SK-N-SH (cell line): ENCODE measurements at regions not wholly inside any gene's neighbourhood (a gene's known extent, or its start where the extent isn't known, plus 50 kb on each side); places are given as distances from the start of the nearest gene placed in this dataset.

Source experiments
- CTCF ChIA-PET: fragments of 300-600, 350-600 bp; formaldehyde crosslinking; extraction: SDS; loops from one replicate; lab custom pipeline; 2021; lab: Yijun Ruan, JAX
- POLR2A ChIA-PET: fragments of 350-600 bp; sonication (Branson Sonifier 250); formaldehyde crosslinking; extraction: SDS; loops from one replicate; lab custom pipeline; 2020; ENCODE audit warnings: antibody characterized with exemption, inconsistent platforms; lab: Yijun Ruan, JAX
- DNase-seq: peaks from one replicate; pipeline ENCODE4 v3.0.0; 2012
- H2AFZ ChIP-seq: fragments of 200-600 bp; sonication (generic); 2 replicates; pipeline ENCODE4 v1.8.1; 2016; ENCODE audit warnings: antibody characterized with exemption, mild to moderate bottlenecking, low read depth
- H3F3A ChIP-seq: fragments of 200-600 bp; sonication (generic); replicated peaks from 2 replicates; pipeline ENCODE3; 2016; ENCODE audit warnings: antibody characterized with exemption, mild to moderate bottlenecking; ENCODE audit not compliant: insufficient read depth
- H3K27ac ChIP-seq, 2 experiments: fragments of 200-500 bp in 1 of 2; fragments of 200-600 bp in 1 of 2; sonication (Bioruptor generic) in 1 of 2; sonication (generic), shearing (Covaris generic) in 1 of 2; 2 replicates each; pipeline versions ENCODE4 v1.5.1 to v1.6.1; 2014 to 2016; ENCODE audit warnings: low read depth in 2 of 2, inconsistent platforms in 1 of 2, low read length in 1 of 2, mild to moderate bottlenecking in 1 of 2, mixed read lengths in 1 of 2
- H3K27me3 ChIP-seq: fragments of 200-600 bp; sonication (generic), shearing (Covaris generic); 2 replicates; pipeline ENCODE4 v1.6.1; 2016; ENCODE audit warnings: mixed run types; ENCODE audit not compliant: insufficient read depth
- H3K36me3 ChIP-seq, 2 experiments: fragments of 200-500 bp in 1 of 2; fragments of 200-600 bp in 1 of 2; sonication (Bioruptor generic) in 1 of 2; sonication (generic) in 1 of 2; replicated peaks in 1 of 2; 2 replicates each; pipeline versions ENCODE3 to v1.5.1; 2014 to 2016; ENCODE audit warnings: low read length in 1 of 2, mild to moderate bottlenecking in 1 of 2; ENCODE audit not compliant: insufficient read depth in 2 of 2, control insufficient read depth in 1 of 2
- H3K4me1 ChIP-seq, 2 experiments: fragments of 200-500 bp in 1 of 2; fragments of 200-600 bp in 1 of 2; sonication (Bioruptor generic) in 1 of 2; sonication (generic), shearing (Covaris generic) in 1 of 2; 2 replicates each; pipeline versions ENCODE4 v1.5.1 to v1.6.1; 2014 to 2016; ENCODE audit warnings: low read depth in 1 of 2, low read length in 1 of 2, mixed run types in 1 of 2; ENCODE audit not compliant: insufficient read depth in 2 of 2, control insufficient read depth in 1 of 2
- H3K4me2 ChIP-seq: fragments of 200-600 bp; sonication (generic), shearing (Covaris generic); 2 replicates; pipeline ENCODE4 v1.6.1; 2017; ENCODE audit warnings: mixed run types
- H3K4me3 ChIP-seq, 2 experiments: fragments of 200-500 bp in 1 of 2; fragments of 200-600 bp in 1 of 2; sonication (Bioruptor generic) in 1 of 2; sonication (generic), shearing (Covaris generic) in 1 of 2; 2 replicates each; pipeline versions ENCODE4 v1.5.1 to v1.8.1; 2014 to 2016; ENCODE audit warnings: low read depth in 2 of 2, inconsistent platforms in 1 of 2, low read length in 1 of 2, mild to moderate bottlenecking in 1 of 2, mixed read lengths in 1 of 2, moderate library complexity in 1 of 2
- H3K79me2 ChIP-seq: fragments of 200-600 bp; sonication (generic); 2 replicates; pipeline ENCODE4 v1.8.1; 2017; ENCODE audit warnings: mild to moderate bottlenecking; ENCODE audit not compliant: insufficient read depth
- H3K9ac ChIP-seq: fragments of 200-600 bp; sonication (generic); 2 replicates; pipeline ENCODE4 v1.6.1; 2017; ENCODE audit warnings: mixed run types
- H3K9me2 ChIP-seq: fragments of 200-600 bp; sonication (generic); 2 replicates; pipeline ENCODE4 v1.6.1; 2017; ENCODE audit warnings: mixed run types
- H3K9me3 ChIP-seq: fragments of 200-600 bp; sonication (generic); 2 replicates; pipeline ENCODE4 v1.6.1; 2017; ENCODE audit warnings: mixed run types, mild to moderate bottlenecking, moderate library complexity
- H4K20me1 ChIP-seq: fragments of 200-600 bp; sonication (generic); 2 replicates; pipeline ENCODE4 v1.6.1; 2017; ENCODE audit warnings: mild to moderate bottlenecking, mixed run types; ENCODE audit not compliant: insufficient read depth
- CHD2 ChIP-seq: fragments of 150-350 bp; IDR thresholded peaks from 2 replicates; pipeline ENCODE4 v1.6.1; 2018; ENCODE audit warnings: low read length; ENCODE audit not compliant: partially characterized antibody
- CTCF ChIP-seq: fragments of 200-600 bp; sonication (generic); IDR thresholded peaks from 2 replicates; pipeline ENCODE4 v1.6.1; 2017; ENCODE audit warnings: antibody characterized with exemption, mild to moderate bottlenecking, moderate library complexity
- EZH2phosphoT487 ChIP-seq: fragments of 200-600 bp; sonication (generic); IDR thresholded peaks from 2 replicates; pipeline ENCODE4 v1.6.1; 2017; ENCODE audit warnings: low read depth, mixed run types, mild to moderate bottlenecking, antibody characterized with exemption, moderate library complexity, borderline replicate concordance
- FOSL2 ChIP-seq: IDR thresholded peaks from 2 replicates; pipeline ENCODE4 v1.4.0; 2012; ENCODE audit warnings: low read depth, mild to moderate bottlenecking, moderate library complexity, borderline replicate concordance
- JUND ChIP-seq: IDR thresholded peaks from 2 replicates; pipeline ENCODE4 v1.4.0; 2012
- MAX ChIP-seq: IDR thresholded peaks from 2 replicates; pipeline ENCODE4 v1.4.0; 2012; ENCODE audit warnings: low read depth
- NFIC ChIP-seq: IDR thresholded peaks from 2 replicates; pipeline ENCODE4 v1.4.0; 2012; ENCODE audit warnings: borderline replicate concordance
- NRF1 ChIP-seq: IDR thresholded peaks from 2 replicates; pipeline ENCODE4 v1.6.1; 2012; ENCODE audit warnings: low read depth, mild to moderate bottlenecking, low read length
- RAD21 ChIP-seq: IDR thresholded peaks from 2 replicates; pipeline ENCODE4 v1.6.1; 2012; ENCODE audit warnings: mild to moderate bottlenecking, low read length
- RCOR1 ChIP-seq: fragments of 150-350 bp; IDR thresholded peaks from 2 replicates; pipeline ENCODE4 v1.6.1; 2017; ENCODE audit warnings: antibody characterized with exemption, low read length
- SIN3A ChIP-seq: IDR thresholded peaks from 2 replicates; pipeline ENCODE4 v1.6.1; 2012; ENCODE audit warnings: low read depth, mild to moderate bottlenecking, low read length, moderate library complexity, borderline replicate concordance
- TAF1 ChIP-seq: IDR thresholded peaks from 2 replicates; pipeline ENCODE4 v1.6.1; 2012; ENCODE audit warnings: low read depth, mild to moderate bottlenecking, low read length, moderate library complexity, borderline replicate concordance
- TCF12 ChIP-seq: IDR thresholded peaks from 2 replicates; pipeline ENCODE4 v1.4.0; 2012
- USF1 ChIP-seq: IDR thresholded peaks from 2 replicates; pipeline ENCODE4 v1.4.0; 2012; ENCODE audit warnings: low read depth, borderline replicate concordance
- ZBTB33 ChIP-seq: IDR thresholded peaks from 2 replicates; pipeline ENCODE4 v1.4.0; 2012; ENCODE audit warnings: low read depth, borderline replicate concordance
- WGBS: methylation state at CpG from one replicate; pipeline ENCODE4 v1.1.6; 2017; ENCODE audit warnings: low lambda C conversion rate; 5-methylcytosine and 5-hydroxymethylcytosine counted together

GRCh38 chr2:228268301-228268700 lies 86.8 kb upstream of the SPHKAP start (continued):
- no peak for TF ChIP-seq TCF12
- no peak for TF ChIP-seq MAX
- TF ChIP-seq TAF1, result no peak
- TF ChIP-seq USF1, result no peak
- no peak for TF ChIP-seq SIN3A

GRCh38 chr2:228263156-228263555 lies 81.7 kb upstream of the SPHKAP start:
- Histone ChIP-seq H3K4me1 (no peaks in the 10 kb centered on the region), H3K9ac (no peak overlapping the region), H3K9me3 (no peaks in the 10 kb centered on the region), H3K27ac (no peak overlapping the region), H3K4me2 (no peak overlapping the region), H2AFZ (no peak overlapping the region), H3K27me3 (no peaks in the 10 kb centered on the region), H3K36me3 (no peaks in the 10 kb centered on the region), H3K79me2 (no peaks in the 10 kb centered on the region), H3F3A (no peaks in the 10 kb centered on the region), H4K20me1 (no peaks in the 10 kb centered on the region), H3K9me2 (no peaks in the 10 kb centered on the region), H3K4me3 (no peak overlapping the region)
- 77% methylated on average over 3 of the region's 3 CpGs for WGBS
- POLR2A ChIA-PET, result no interaction called here
- CTCF ChIA-PET, result interaction anchor here (1.4 kb wide), 1 partner anchor 14 kb away, joined by 3 read pairs; no protein-coding TSS in a partner anchor
- TF ChIP-seq TCF12 (no peak), MAX (no peak), FOSL2 (no peak), ZBTB33 (no peak), CHD2 (no peak), RAD21 (no peak), USF1 (no peak), RCOR1 (no peak)
- DNase-seq, result no peak

- DNase-seq, result no peak
- Histone ChIP-seq H3K9me3 (no peaks in the 10 kb centered on the region), H3K4me1 (no peaks in the 10 kb centered on the region), H3F3A (no peaks in the 10 kb centered on the region), H3K9me2 (no peaks in the 10 kb centered on the region), H3K9ac (no peak overlapping the region), H3K36me3 (no peaks in the 10 kb centered on the region), H3K27me3 (no peaks in the 10 kb centered on the region), H3K4me3 (no peak overlapping the region), H3K27ac (no peak overlapping the region), H2AFZ (no peak overlapping the region), H3K4me2 (no peak overlapping the region), H4K20me1 (no peaks in the 10 kb centered on the region), H3K79me2 (no peaks in the 10 kb centered on the region)
- 11% methylated on average over 7 of the region's 7 CpGs for whole genome bisulfite sequencing
- POLR2A ChIA-PET, result no interaction called here
- CTCF ChIA-PET, result no interaction called here
- TF ChIP-seq EZH2phosphoT487, result no peak
- no peak for TF ChIP-seq JUND
- no peak for TF ChIP-seq NFIC
- TF ChIP-seq USF1, result no peak
- no peak for TF ChIP-seq NRF1
- no peak for TF ChIP-seq CTCF
Measured at GRCh38 chr2:228261546-228261945, 80.1 kb upstream of the SPHKAP start.
